H9 (cell line): ENCODE measurements at regions not wholly inside any gene's neighbourhood (a gene's known extent, or its start where the extent isn't known, plus 50 kb on each side); places are given as distances from the start of the nearest gene placed in this dataset.

Experiments
- DNase-seq: peaks from one replicate; pipeline ENCODE4 v3.0.0-alpha.2; 2017
- H2AFZ ChIP-seq: one replicate; pipeline ENCODE4 v1.6.1; 2013; ENCODE audit warnings: mild to moderate bottlenecking, low read length, control low read depth, moderate library complexity
- H2AK5ac ChIP-seq: 2 replicates; pipeline ENCODE4 v1.6.1; 2013; ENCODE audit warnings: low read length, control low read depth, mixed read lengths; ENCODE audit not compliant: insufficient read length
- H2BK120ac ChIP-seq: one replicate; pipeline ENCODE4 v1.6.1; 2013; ENCODE audit warnings: low read depth, mild to moderate bottlenecking, low read length, control low read depth, inconsistent platforms; ENCODE audit not compliant: poor library complexity, severe bottlenecking
- H2BK12ac ChIP-seq: 2 replicates; pipeline ENCODE4 v1.6.1; 2013; ENCODE audit warnings: low read length, control low read depth, mixed read lengths, low read depth; ENCODE audit not compliant: insufficient read length
- H2BK15ac ChIP-seq: 2 replicates; pipeline ENCODE4 v1.6.1; 2013; ENCODE audit warnings: low read depth, low read length, control low read depth
- H2BK20ac ChIP-seq: one replicate; pipeline ENCODE4 v1.6.1; 2013; ENCODE audit warnings: low read depth, mild to moderate bottlenecking, low read length, control low read depth, inconsistent platforms; ENCODE audit not compliant: poor library complexity, severe bottlenecking
- H2BK5ac ChIP-seq: 2 replicates; pipeline ENCODE4 v1.6.1; 2013; ENCODE audit warnings: low read length, control low read depth, mixed read lengths; ENCODE audit not compliant: insufficient read length
- H3K14ac ChIP-seq: 2 replicates; pipeline ENCODE4 v1.6.1; 2013; ENCODE audit warnings: low read length, control low read depth; ENCODE audit not compliant: insufficient read depth
- H3K18ac ChIP-seq: 2 replicates; pipeline ENCODE4 v1.6.1; 2013; ENCODE audit warnings: low read depth, mild to moderate bottlenecking, mixed read lengths, low read length, control low read depth; ENCODE audit not compliant: insufficient read length
- H3K23ac ChIP-seq: 2 replicates; pipeline ENCODE4 v1.6.1; 2013; ENCODE audit warnings: low read length, control low read depth, mixed read lengths, low read depth; ENCODE audit not compliant: insufficient read length
- H3K23me2 ChIP-seq: 2 replicates; pipeline ENCODE4 v1.6.1; 2013; ENCODE audit warnings: low read depth, mild to moderate bottlenecking, mixed read lengths, low read length, control low read depth; ENCODE audit not compliant: insufficient read length, poor library complexity, severe bottlenecking
- H3K27ac ChIP-seq: 2 replicates; pipeline ENCODE4 v1.5.1; 2013; ENCODE audit warnings: low read length, control low read depth, mixed read lengths, low read depth; ENCODE audit not compliant: insufficient read length
- H3K27me3 ChIP-seq: 2 replicates; pipeline ENCODE4 v1.6.1; 2013; ENCODE audit warnings: low read length, control low read depth, inconsistent platforms; ENCODE audit not compliant: insufficient read depth
- H3K4ac ChIP-seq: 2 replicates; pipeline ENCODE4 v1.6.1; 2013; ENCODE audit warnings: low read depth, mild to moderate bottlenecking, control low read depth, inconsistent platforms, low read length, moderate library complexity
- H3K4me1 ChIP-seq: 2 replicates; pipeline ENCODE4 v1.6.1; 2013; ENCODE audit warnings: low read length, control low read depth, inconsistent platforms; ENCODE audit not compliant: insufficient read depth
- H3K4me2 ChIP-seq: 2 replicates; pipeline ENCODE4 v1.6.1; 2013; ENCODE audit warnings: low read length, control low read depth, mixed read lengths; ENCODE audit not compliant: insufficient read length, insufficient read depth
- H3K56ac ChIP-seq: 2 replicates; pipeline ENCODE4 v1.6.1; 2013; ENCODE audit warnings: low read depth, mild to moderate bottlenecking, mixed read lengths, low read length, control low read depth; ENCODE audit not compliant: insufficient read length
- H3K79me1 ChIP-seq: 2 replicates; pipeline ENCODE4 v1.6.1; 2013; ENCODE audit warnings: low read depth, mild to moderate bottlenecking, moderate library complexity, low read length, control low read depth, inconsistent platforms; ENCODE audit not compliant: insufficient read depth, poor library complexity, severe bottlenecking
- H3K79me2 ChIP-seq: 2 replicates; pipeline ENCODE4 v1.6.1; 2013; ENCODE audit warnings: low read length, control low read depth, inconsistent platforms; ENCODE audit not compliant: insufficient read depth
- H3K9ac ChIP-seq: 2 replicates; pipeline ENCODE4 v1.6.1; 2013; ENCODE audit warnings: low read length, control low read depth, mixed read lengths; ENCODE audit not compliant: insufficient read length; ENCODE audit errors: extremely low read depth
- H3K9me3 ChIP-seq: one replicate; pipeline ENCODE4 v1.6.1; 2013; ENCODE audit warnings: low read depth, low read length, inconsistent platforms; ENCODE audit not compliant: control insufficient read depth
- H3T11ph ChIP-seq: one replicate; pipeline ENCODE4 v1.6.1; 2013; ENCODE audit warnings: mild to moderate bottlenecking, low read length, control low read depth, inconsistent platforms
- H4K20me1 ChIP-seq: one replicate; pipeline ENCODE4 v1.6.1; 2013; ENCODE audit not compliant: control insufficient read depth, insufficient read length, insufficient read depth
- H4K5ac ChIP-seq: 2 replicates; pipeline ENCODE4 v1.6.1; 2013; ENCODE audit warnings: low read depth, mild to moderate bottlenecking, mixed read lengths, low read length, control low read depth; ENCODE audit not compliant: insufficient read length
- H4K8ac ChIP-seq: replicated peaks from 2 replicates; pipeline ENCODE4 v1.6.1; 2013; ENCODE audit warnings: low read length, control low read depth, mixed read lengths, low read depth; ENCODE audit not compliant: insufficient read length
- H4K91ac ChIP-seq: 2 replicates; pipeline ENCODE4 v1.6.1; 2013; ENCODE audit warnings: low read depth, mild to moderate bottlenecking, moderate library complexity, mixed read lengths, low read length, control low read depth; ENCODE audit not compliant: insufficient read length
- H3K27ac Mint-ChIP-seq, 3 experiments: 2 replicates in 2 of 3; 3 replicates in 1 of 3; pipeline ENCODE4 v1.8.0; 2020 to 2021; ENCODE audit warnings: mixed read lengths in 3 of 3, mild to moderate bottlenecking in 1 of 3, moderate library complexity in 1 of 3
- H3K27me3 Mint-ChIP-seq: 2 replicates; pipeline ENCODE4 v1.8.0; 2021; ENCODE audit warnings: low read depth, mild to moderate bottlenecking, moderate library complexity, mixed read lengths
- H3K36me3 Mint-ChIP-seq, 3 experiments: 2 replicates in 2 of 3; 3 replicates in 1 of 3; pipeline ENCODE4 v1.8.0; 2020 to 2021; ENCODE audit warnings: low read depth in 3 of 3, mixed read lengths in 3 of 3; ENCODE audit not compliant: insufficient read depth in 1 of 3
- H3K4me1 Mint-ChIP-seq, 2 experiments: 2 replicates each; pipeline ENCODE4 v1.8.0; 2020; ENCODE audit warnings: mixed read lengths in 2 of 2
- H3K4me3 Mint-ChIP-seq, 2 experiments: 2 replicates in 1 of 2; 3 replicates in 1 of 2; pipeline ENCODE4 v1.8.0; 2020 to 2021; ENCODE audit warnings: mild to moderate bottlenecking in 2 of 2, mixed read lengths in 2 of 2, moderate library complexity in 1 of 2
- H3K9me3 Mint-ChIP-seq, 2 experiments: 2 replicates in 1 of 2; 3 replicates in 1 of 2; pipeline ENCODE4 v1.8.0; 2020; ENCODE audit warnings: mild to moderate bottlenecking in 2 of 2, mixed read lengths in 2 of 2, moderate library complexity in 1 of 2
- WGBS: extraction: QIAGEN DNeasy Blood & Tissue Kit; methylation state at CpG from one replicate; pipeline ENCODE4 v1.1.7; 2013; ENCODE audit warnings: missing lambda C conversion rate, low lambda C conversion rate, mixed read lengths; ENCODE audit not compliant: insufficient read length; ENCODE audit errors: extremely low coverage; 5-methylcytosine and 5-hydroxymethylcytosine counted together
- TF ChIP-seq, protein P1 (sequence below): fragments of 200-600 bp; sonication (generic); conservative IDR thresholded peaks from 3 replicates; pipeline ENCODE4 v1.8.0; 2021; ENCODE audit warnings: antibody characterized with exemption, mild to moderate bottlenecking

GRCh38 chr14:85038526-85039352, 491.2 kb upstream of the FLRT2 start:
- Histone ChIP-seq H3K23ac (no peak overlapping the region), H3K9me3 (no peaks in the 10 kb centered on the region), H4K91ac (no peak overlapping the region), H3K4me2 (no peak overlapping the region), H2BK12ac (no peak overlapping the region), H3K14ac (no peak overlapping the region), H4K20me1 (no peaks in the 10 kb centered on the region), H3K9ac (no peak overlapping the region), H3T11ph (no peak overlapping the region), H2BK5ac (no peak overlapping the region), H4K5ac (no peak overlapping the region), H3K27ac (no peak overlapping the region), H3K18ac (no peak overlapping the region), H3K27me3 (no peaks in the 10 kb centered on the region), H3K79me1 (no peaks in the 10 kb centered on the region), H2AFZ (no peak overlapping the region), H2AK5ac (no peak overlapping the region), H2BK120ac (no peak overlapping the region), H2BK15ac (no peak overlapping the region), H3K56ac (no peak overlapping the region), H3K23me2 (no peaks in the 10 kb centered on the region), H3K4me1 (no peaks in the 10 kb centered on the region), H3K4ac (no peak overlapping the region), H2BK20ac (no peak overlapping the region), H3K79me2 (no peaks in the 10 kb centered on the region), H4K8ac (no peak overlapping the region)
- Mint-ChIP-seq H3K27me3 (no peaks in the 10 kb centered on the region), H3K36me3 (no peaks in the 10 kb centered on the region), H3K9me3 (no peaks in the 10 kb centered on the region; a peak in 2 of 5 replicates), H3K4me1 (no peaks in the 10 kb centered on the region; a peak in 1 of 4 replicates), H3K4me3 (no peak overlapping the region), H3K27ac (no peak overlapping the region)
- TF ChIP-seq, protein P1, sequence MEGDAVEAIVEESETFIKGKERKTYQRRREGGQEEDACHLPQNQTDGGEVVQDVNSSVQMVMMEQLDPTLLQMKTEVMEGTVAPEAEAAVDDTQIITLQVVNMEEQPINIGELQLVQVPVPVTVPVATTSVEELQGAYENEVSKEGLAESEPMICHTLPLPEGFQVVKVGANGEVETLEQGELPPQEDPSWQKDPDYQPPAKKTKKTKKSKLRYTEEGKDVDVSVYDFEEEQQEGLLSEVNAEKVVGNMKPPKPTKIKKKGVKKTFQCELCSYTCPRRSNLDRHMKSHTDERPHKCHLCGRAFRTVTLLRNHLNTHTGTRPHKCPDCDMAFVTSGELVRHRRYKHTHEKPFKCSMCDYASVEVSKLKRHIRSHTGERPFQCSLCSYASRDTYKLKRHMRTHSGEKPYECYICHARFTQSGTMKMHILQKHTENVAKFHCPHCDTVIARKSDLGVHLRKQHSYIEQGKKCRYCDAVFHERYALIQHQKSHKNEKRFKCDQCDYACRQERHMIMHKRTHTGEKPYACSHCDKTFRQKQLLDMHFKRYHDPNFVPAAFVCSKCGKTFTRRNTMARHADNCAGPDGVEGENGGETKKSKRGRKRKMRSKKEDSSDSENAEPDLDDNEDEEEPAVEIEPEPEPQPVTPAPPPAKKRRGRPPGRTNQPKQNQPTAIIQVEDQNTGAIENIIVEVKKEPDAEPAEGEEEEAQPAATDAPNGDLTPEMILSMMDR: no peak
- DNase-seq: no peak
- no CpG with 5 or more reads among the region's 7 CpGs for WGBS
